Dedifferentiated amniotic fluid mesenchymal stem cell (primary cell): ENCODE measurements at regions not wholly inside any gene's neighbourhood (a gene's known extent, or its start where the extent isn't known, plus 50 kb on each side); places are given as distances from the start of the nearest gene placed in this dataset.

Source experiments
- DNase-seq: peaks from one replicate; pipeline ENCODE4 v3.0.0-alpha.2; 2016; ENCODE audit errors: extremely low spot score

DNA sequence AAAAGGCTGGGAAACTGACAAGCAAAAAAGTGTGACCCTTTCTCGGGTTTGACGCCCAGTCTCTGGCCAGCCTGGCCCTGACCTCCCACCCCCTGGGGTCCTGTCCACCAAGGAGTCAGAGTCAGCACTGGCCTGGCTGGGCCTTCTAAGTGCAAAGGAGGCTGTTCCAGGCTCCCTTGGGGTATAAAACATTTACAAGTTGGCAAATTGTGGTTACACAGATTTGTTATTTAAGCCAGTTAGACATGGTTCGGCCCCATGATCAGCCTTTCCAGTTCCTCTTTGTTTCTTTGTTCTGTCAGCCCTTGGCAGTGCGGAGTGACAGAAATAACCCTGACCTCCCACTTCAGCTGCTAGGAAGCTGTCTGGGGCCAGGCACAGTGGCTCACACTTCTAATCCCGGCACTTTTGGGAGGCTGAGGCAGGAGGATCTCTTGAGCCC is 161.6 kb upstream of the RAB4A start:
- DNase-seq: no peak

DNA sequence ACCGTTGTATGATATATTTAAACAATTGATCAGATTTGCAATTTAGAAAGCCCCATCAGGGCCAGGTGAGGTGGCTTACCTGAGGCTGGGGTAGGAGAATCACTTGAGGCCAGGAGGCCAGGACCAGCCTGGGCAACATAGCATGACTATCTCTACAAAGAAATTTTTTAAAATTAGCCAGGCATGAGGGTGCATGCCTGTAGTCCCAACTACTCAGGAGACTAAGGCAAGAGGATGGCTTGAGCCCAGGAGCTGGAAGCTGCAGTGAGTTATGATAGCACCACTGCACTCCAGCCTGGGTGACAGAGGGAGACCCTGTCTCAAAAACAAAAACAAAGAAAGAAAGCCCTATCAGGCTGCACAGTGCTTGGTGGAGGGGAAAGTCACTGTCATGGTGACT is 159.9 kb upstream of the RAB4A start:
- DNase-seq: no peak

DNA sequence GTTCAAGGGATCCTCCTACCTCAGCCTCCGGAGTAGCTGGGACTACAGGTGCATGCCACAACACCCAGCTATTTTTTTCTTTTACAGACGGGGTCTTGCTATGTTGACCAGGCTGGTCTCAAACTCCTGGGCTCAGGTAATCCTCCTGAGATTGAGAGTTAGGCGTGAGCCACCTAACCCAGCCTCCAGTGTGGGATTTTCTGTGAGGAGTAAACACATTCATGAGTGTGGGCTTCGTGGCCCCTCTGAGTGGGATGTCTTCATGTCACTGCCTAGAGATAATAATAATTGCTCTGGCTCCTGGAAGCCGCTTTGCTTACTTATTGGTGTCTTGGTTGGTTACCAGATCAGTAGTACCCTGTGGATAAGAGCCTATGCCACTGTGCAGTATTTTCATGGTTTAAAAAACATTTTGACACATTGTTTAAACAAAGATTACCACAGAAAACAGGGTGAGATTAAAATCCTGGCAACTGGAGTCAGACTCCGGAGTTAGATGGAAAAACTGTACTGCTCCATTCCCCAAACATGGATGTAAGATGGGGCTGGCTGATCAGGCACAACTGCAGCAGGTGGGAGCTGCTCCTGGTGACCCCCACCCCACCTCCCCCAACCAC is 159.1 kb upstream of the RAB4A start:
- no peak for DNase-seq

GRCh38 chr1:229112832-229113548 is 157.9 kb upstream of the RAB4A start:
- DNase-seq: no peak

DNA sequence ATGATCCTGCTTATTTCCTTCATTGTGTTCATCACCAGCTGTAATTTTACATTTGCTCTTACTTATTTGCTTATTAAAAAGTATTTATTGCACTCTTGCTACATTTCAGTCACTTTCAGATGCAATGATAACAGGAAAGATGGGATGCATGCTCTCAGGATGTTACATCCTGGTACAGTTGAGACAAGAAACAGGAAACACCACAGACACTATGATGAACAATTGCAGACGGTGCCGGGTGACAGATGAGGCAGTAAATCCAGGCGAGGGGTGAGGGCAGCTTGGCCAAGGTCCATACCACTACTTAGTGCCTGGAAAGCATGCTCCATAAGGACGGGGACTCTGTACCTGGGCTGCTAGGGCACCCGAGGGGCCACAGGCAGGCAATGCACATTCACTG is 156.6 kb upstream of the RAB4A start:
- no peak for DNase-seq

DNA sequence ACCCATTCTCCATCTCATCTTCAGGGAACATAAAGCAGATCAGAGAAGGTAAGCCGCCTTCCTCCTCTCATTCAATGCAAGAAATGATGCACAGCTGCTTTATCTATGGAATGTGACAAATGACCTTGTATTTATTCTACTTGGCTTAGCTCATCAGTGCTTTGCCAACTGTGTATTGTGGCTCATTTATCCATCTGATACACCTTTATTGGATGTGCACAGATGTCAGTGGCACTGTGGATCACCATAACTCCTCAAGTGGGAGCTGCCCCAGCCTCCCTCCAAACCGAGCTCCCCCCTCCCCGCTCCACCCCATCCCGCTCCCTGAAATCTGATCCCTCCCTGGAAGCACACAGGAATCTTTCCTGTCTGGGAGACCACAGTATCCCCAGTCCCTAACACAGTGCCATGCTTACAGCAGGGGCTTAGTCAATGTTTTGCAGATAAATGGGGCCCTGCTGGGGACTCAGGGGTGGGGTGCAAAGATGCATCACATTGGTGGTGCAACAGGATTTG is 156.0 kb upstream of the RAB4A start:
- DNase-seq: no peak

GRCh38 chr1:229116114-229116513 is 154.8 kb upstream of the RAB4A start:
- DNase-seq: no peak

DNA sequence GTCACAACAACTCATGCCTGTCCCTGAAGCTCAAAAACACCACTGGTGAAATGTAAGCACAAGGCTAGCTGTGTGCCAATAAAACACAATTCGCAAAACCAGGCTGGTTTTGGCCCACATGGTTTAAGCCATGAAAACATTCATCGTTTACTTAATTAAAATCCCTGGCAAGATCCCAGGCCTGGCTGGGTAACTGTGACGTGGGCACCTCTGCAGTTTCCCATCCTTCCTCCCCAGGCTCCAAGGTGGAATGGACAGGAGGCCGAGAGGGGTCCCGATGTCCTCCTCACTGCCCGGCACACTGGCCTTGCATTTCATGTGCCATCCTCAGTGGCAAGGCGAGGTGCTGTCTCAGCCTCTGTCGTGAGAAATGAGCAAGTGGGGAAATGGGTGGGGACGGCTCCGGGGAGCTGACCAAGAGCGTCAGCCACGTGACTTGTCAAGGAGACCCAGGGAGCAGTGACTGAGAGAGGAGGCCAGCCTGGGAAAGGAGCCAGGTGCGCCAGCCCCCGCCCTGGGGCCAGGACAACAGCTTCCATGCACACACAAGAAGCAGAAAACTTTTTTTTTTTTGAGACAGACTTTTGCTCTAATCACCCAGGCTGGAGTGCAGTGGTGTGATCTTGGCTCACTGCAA is 153.1 kb upstream of the RAB4A start:
- DNase-seq: no peak

GRCh38 chr1:229118477-229119061 is 152.3 kb upstream of the RAB4A start:
- no peak for DNase-seq

- DNase-seq: no peak
Measured at GRCh38 chr1:229119161-229119560, 151.8 kb upstream of the RAB4A start.

DNA sequence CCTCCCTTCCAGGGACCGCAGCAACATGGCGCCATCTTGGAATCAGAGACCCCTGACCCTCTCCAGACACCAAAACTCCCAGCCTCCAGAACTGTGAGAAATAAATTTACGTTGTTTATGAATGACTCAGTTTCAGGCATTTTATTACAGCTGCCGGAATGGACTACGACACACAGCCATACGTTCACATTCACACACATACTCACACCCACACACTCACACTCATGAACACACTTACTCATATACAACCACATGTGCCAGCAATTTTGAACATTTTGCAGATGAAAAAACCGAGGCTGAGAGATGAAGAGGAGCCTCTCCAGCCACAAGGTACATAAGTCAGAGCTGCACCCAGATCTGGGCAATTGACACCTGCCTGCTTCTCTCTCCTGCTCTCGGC is 151.0 kb upstream of the RAB4A start:
- no peak for DNase-seq

DNA sequence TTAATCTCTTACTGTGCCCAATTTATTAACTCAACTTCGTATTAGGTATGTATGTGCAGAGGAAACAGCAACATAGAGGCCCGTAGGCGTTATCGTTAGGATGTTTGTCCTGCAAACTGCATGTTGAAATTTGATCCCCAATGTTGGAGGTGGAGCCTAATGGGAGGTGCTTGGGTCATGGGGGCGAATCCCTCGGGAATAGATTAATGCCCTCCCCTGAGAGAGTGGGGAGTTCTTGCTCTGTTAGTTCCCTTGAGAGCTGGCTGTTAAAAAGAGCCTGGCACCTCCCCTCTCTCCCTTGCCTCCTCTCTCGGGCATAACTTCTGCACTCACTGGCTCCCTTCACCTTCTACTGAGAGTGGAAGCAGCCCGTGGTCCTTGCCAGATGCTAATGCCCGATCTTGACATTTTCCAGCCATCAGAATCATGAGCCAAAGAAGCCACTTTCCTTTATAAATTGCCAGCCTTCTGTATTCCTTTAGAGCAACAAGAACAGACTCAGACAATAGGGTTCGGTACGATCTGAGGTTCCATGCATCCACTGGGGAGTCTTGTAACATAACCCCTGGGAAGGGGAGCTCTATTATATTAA is 149.0 kb upstream of the RAB4A start:
- DNase-seq: no peak

GRCh38 chr1:229122606-229123005 is 148.3 kb upstream of the RAB4A start:
- DNase-seq: no peak

DNA sequence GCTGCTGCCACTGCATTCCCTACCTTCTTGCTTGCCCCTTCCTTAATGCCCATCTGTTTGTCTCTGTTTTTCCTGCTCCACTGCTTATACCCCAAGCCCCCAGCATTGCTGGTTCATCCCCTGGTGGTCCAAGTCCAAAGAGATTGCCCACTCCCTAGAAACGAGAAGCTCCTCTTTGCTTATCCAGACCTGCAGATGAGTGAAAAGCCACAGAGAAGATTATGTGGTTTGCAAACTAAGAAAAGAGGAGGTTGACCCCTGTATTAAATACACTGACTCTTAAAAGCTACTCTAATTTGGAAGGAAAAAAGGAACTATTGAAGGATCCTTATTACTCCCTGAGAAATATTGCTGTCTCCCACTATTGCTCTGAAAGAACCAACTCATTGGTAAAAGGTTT is 146.8 kb upstream of the RAB4A start:
- no peak for DNase-seq

GRCh38 chr1:229124520-229125124 is 146.3 kb upstream of the RAB4A start:
- DNase-seq: no peak

DNA sequence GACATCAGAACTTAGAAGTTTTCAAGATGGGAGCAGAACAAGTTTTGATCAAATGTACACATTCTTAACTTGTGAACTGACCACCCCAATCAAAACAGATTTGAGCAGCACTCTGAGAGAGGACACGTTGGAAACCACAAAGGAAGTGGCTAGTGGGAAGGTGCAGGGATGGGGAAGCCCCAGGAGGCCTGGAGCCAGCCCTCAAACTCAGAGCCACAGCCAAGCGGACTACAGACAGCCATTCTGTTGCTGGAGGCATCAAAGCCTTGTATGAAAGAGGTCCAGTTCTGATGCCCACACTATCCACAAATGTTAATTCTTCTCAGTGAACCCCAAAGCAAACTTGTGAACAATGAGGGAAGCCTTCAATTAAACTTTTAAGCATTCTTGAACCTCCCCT is 143.6 kb upstream of the RAB4A start:
- DNase-seq: no peak

DNA sequence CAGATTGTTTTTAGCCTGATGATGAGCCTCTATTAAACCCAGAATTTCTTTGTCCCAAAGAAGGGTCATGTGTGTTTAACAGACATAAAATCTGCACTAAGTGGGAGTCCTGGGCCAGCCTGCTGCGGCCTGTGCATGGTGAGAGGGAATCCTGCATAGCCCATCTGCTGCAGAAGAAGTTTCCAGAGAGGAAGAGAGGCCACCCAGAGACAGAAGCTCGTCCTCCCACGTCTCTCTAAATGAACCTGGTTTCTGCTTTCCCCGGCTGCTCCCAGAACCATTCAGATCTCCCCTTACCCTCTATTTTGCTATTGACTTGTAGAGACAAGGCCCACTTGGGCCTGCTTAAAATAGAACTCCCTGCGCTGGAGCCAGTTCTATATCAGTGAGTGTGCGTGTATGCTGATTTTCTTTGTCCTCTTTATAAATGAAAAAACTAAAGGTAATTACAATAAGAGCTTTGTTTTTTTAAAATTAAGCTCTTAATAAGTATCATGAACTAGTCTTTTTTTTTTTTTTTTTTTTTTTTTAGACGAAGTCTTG is 142.8 kb upstream of the RAB4A start:
- no peak for DNase-seq

GRCh38 chr1:229129301-229130027 is 141.4 kb upstream of the RAB4A start:
- no peak for DNase-seq

DNA sequence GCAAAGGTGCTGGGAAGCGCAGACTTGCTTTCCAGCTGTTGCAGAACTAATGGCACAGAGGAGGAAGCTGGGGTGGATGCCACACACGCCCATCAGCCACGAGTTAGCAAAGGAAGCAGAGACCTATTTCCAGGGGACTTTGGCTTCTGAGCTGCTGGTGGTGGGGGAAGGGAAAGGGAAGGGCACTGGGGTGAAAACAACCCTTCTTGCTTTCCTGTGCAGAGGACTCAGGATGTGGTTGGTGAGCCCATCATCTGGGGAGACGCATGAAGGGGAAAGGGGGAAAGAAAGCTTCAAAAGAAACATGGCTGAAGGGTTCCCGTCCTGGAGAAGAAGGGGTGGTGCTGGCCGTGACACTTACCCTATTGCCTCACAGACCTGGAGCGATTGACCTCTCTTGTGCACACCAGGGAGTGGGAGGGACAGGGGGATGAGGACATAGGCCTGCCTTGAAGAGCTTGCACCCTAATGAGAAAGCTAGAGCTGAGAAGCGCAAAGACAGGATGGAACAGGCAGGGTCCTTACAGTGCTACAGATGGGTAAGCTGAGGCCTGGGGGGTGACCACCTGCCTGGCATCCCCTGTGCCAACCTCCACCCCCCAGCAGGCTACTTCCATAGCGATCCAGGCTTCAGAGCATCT is 140.8 kb upstream of the RAB4A start:
- DNase-seq: no peak
